HepG2 (cell line): ENCODE measurements at regions not wholly inside any gene's neighbourhood (a gene's known extent, or its start where the extent isn't known, plus 50 kb on each side); places are given as distances from the start of the nearest gene placed in this dataset.

ENCODE experiments used
- ATAC-seq: fragments of 200-7000 bp; cut with Tn5 transposase; 3 replicates; pipeline ENCODE4 v1.9.1; 2020; ENCODE audit warnings: mild to moderate bottlenecking, moderate library complexity
- BruUV-seq: library from RNA; stranded (reverse); fragments of 400-500 nt; replicated peaks from 2 replicates; lab custom pipeline; 2021; lab: Mats Ljungman, UMichigan
- CTCF ChIA-PET: fragments of 300-600 bp; formaldehyde crosslinking; extraction: SDS; loops from one replicate; lab custom pipeline; 2021; ENCODE audit warnings: low total read pairs, inconsistent platforms, low intra/inter-chr PET ratio; lab: Yijun Ruan, JAX
- POLR2A ChIA-PET: fragments of 350-600 bp; sonication (Branson Sonifier 250); formaldehyde crosslinking; loops from one replicate; lab custom pipeline; 2020; ENCODE audit warnings: antibody characterized with exemption, inconsistent platforms; lab: Yijun Ruan, JAX
- DNase-seq: peaks from one replicate; pipeline ENCODE4 v3.0.0-alpha.2; 2015; ENCODE audit warnings: low spot score
- FAIRE-seq: peaks from 3 replicates; lab custom pipeline; 2011; peaks lifted over from hg19 to GRCh38; lab: Jason Lieb, UNC
- H2AFZ ChIP-seq: one replicate; pipeline ENCODE4 v1.6.1; 2011; ENCODE audit warnings: low read length, inconsistent platforms
- H3K27ac ChIP-seq: fragments of 300-600 bp; 3 replicates; pipeline ENCODE4 v1.8.0; 2011; ENCODE audit warnings: mixed run types, mild to moderate bottlenecking, mixed read lengths, low read length, inconsistent platforms; ENCODE audit not compliant: insufficient read depth; ENCODE audit errors: extremely low read length
- H3K27me3 ChIP-seq, 2 experiments: fragments of 200-600 bp in 1 of 2; 2 replicates in 1 of 2; 3 replicates in 1 of 2; pipeline versions ENCODE4 v1.6.0 to v1.8.0; 2011; ENCODE audit warnings: low read length in 2 of 2, mild to moderate bottlenecking in 2 of 2, moderate library complexity in 2 of 2, inconsistent platforms in 1 of 2; ENCODE audit not compliant: insufficient read depth in 2 of 2, control insufficient read depth in 1 of 2
- H3K36me3 ChIP-seq, 2 experiments: fragments of 200-600 bp in 1 of 2; replicated peaks in 1 of 2; 2 replicates in 1 of 2; 3 replicates in 1 of 2; pipeline versions ENCODE4 v1.5.1 to v1.8.0; 2011; ENCODE audit warnings: low read length in 2 of 2, inconsistent platforms in 1 of 2; ENCODE audit not compliant: insufficient read depth in 2 of 2, control insufficient read depth in 1 of 2
- H3K4me1 ChIP-seq: 2 replicates; pipeline ENCODE4 v1.5.1; 2012; ENCODE audit warnings: low read length, inconsistent platforms; ENCODE audit not compliant: insufficient read depth
- H3K4me2 ChIP-seq: 2 replicates; pipeline ENCODE4 v1.6.0; 2011; ENCODE audit warnings: low read depth, low read length, inconsistent platforms
- H3K4me3 ChIP-seq, 3 experiments: fragments of 200-600 bp in 1 of 3; sonication (generic), shearing (Covaris generic) in 1 of 3; replicated peaks in 1 of 3; 2 replicates each; pipeline ENCODE4 v1.5.1; 2011 to 2016; ENCODE audit warnings: low read length in 3 of 3, inconsistent platforms in 2 of 3, low read depth in 2 of 3, mild to moderate bottlenecking in 2 of 3, control low read depth in 1 of 3, mixed read lengths in 1 of 3; ENCODE audit not compliant: insufficient read depth in 1 of 3
- H3K79me2 ChIP-seq: one replicate; pipeline ENCODE4 v1.6.1; 2011; ENCODE audit warnings: low read length, inconsistent platforms; ENCODE audit not compliant: insufficient read depth
- H3K9ac ChIP-seq: 2 replicates; pipeline ENCODE4 v1.6.0; 2011; ENCODE audit warnings: mild to moderate bottlenecking, low read depth, low read length, inconsistent platforms; ENCODE audit not compliant: insufficient read depth
- H3K9me3 ChIP-seq: 2 replicates; pipeline ENCODE4 v1.5.1; 2012; ENCODE audit warnings: mild to moderate bottlenecking, low read length
- H4K20me1 ChIP-seq: 2 replicates; pipeline ENCODE4 v1.6.0; 2011; ENCODE audit warnings: inconsistent platforms, mild to moderate bottlenecking, low read length, moderate library complexity; ENCODE audit not compliant: insufficient read depth
- ARHGAP35 ChIP-seq: sonication (generic); formaldehyde crosslinking; IDR thresholded peaks from 2 replicates; pipeline ENCODE4 v1.9.0; 2022; ENCODE audit warnings: mild to moderate bottlenecking, inconsistent platforms, moderate library complexity, missing genetic modification reagents, borderline replicate concordance
- FOXO4 ChIP-seq: sonication (generic); formaldehyde crosslinking; conservative IDR thresholded peaks from 2 replicates; pipeline ENCODE4 v1.8.1; 2023; ENCODE audit warnings: missing genetic modification reagents
- KLF16 ChIP-seq, 2 experiments: sonication (generic) in 1 of 2; formaldehyde crosslinking in 1 of 2; IDR thresholded peaks; 2 replicates each; pipeline versions ENCODE4 v1.6.1 to v1.8.0; 2016 to 2023; ENCODE audit warnings: missing genetic modification reagents in 2 of 2, missing compliant biosample characterization in 1 of 2
- MTA3 ChIP-seq: sonication (generic); formaldehyde crosslinking; IDR thresholded peaks from 2 replicates; pipeline ENCODE4 v1.4.0; 2020; ENCODE audit warnings: missing genetic modification reagents
- POLR2G ChIP-seq: fragments of 200-400 bp; formaldehyde crosslinking; IDR thresholded peaks from 2 replicates; pipeline ENCODE4 v1.6.1; 2018; ENCODE audit warnings: mild to moderate bottlenecking, low read depth, low read length, moderate library complexity
- SNAPC4 ChIP-seq: sonication (generic); formaldehyde crosslinking; IDR thresholded peaks from 2 replicates; pipeline ENCODE4 v1.4.0; 2020; ENCODE audit warnings: mild to moderate bottlenecking, missing genetic modification reagents
- ZNF235 ChIP-seq: sonication (generic); formaldehyde crosslinking; IDR thresholded peaks from 2 replicates; pipeline ENCODE4 v1.8.1; 2023; ENCODE audit warnings: mild to moderate bottlenecking, missing genetic modification reagents, borderline replicate concordance
- ZNF367 ChIP-seq: sonication (generic); formaldehyde crosslinking; IDR thresholded peaks from 2 replicates; pipeline ENCODE4 v1.4.0; 2020; ENCODE audit warnings: missing genetic modification reagents, borderline replicate concordance
- ZNF550 ChIP-seq: sonication (generic); formaldehyde crosslinking; IDR thresholded peaks from 2 replicates; pipeline ENCODE4 v1.4.0; 2020; ENCODE audit warnings: mild to moderate bottlenecking, missing genetic modification reagents, borderline replicate concordance
- WGBS: methylation state at CpG from one replicate; pipeline ENCODE4 v1.1.6; 2017; ENCODE audit warnings: low lambda C conversion rate; 5-methylcytosine and 5-hydroxymethylcytosine counted together
- in situ Hi-C: cut with HindIII; loops from 2 replicates; pipeline ENCODE4 v1.10.0; 2017; ENCODE audit warnings: low pct_unique_long_range_greater_than_20kb; ENCODE audit not compliant: extremely low pct_ligation_motif_present
- intact Hi-C: fragments of 100-400 bp; cut with micrococcal nuclease; formaldehyde crosslinking; loops from one replicate; pipeline ENCODE4 v1.10.0; 2022; ENCODE audit not compliant: unreplicated experiment
- TF ChIP-seq, protein P1 (sequence below): sonication (generic); formaldehyde crosslinking; IDR thresholded peaks from 2 replicates; pipeline ENCODE4 v1.5.0; 2020; ENCODE audit warnings: mild to moderate bottlenecking, missing genetic modification reagents, borderline replicate concordance

GRCh38 chr1:147811751-147812150 is 51.3 kb upstream of the GJA5 start:
- H2AFZ ChIP-seq, result no peak overlapping the region
- no TSS peak for BruUV-seq
- no peaks in the 10 kb centered on the region for H3K9me3 ChIP-seq
- no peak overlapping the region for H3K27ac ChIP-seq
- H3K27me3 ChIP-seq, result no peaks in the 10 kb centered on the region; a peak in 1 of 5 replicates
- no peak overlapping the region for H3K4me2 ChIP-seq
- ChIA-PET POLR2A (no interaction called here), CTCF (no interaction called here)
- peaks cover 20% of the 10 kb centered on the region for H3K4me1 ChIP-seq
- DNase-seq (no peak), ATAC-seq (no peak), FAIRE-seq (no peak)
- H3K4me3 ChIP-seq, result no peak overlapping the region
- 4% methylated on average over 3 of the region's 3 CpGs for WGBS
- no peaks in the 10 kb centered on the region for H4K20me1 ChIP-seq
- H3K79me2 ChIP-seq, result no peaks in the 10 kb centered on the region
- in situ Hi-C loops (no loop called here), intact Hi-C loops (loop anchor here (10.0 kb wide), 1 partner anchor 77 kb away; no protein-coding TSS in a partner anchor)
- H3K36me3 ChIP-seq, result no peaks in the 10 kb centered on the region
- H3K9ac ChIP-seq, result no peak overlapping the region
- no peak for TF ChIP-seq FOXO4 (CRISPR knock-in tag)
- TF ChIP-seq SNAPC4 (CRISPR knock-in tag), result no peak
- TF ChIP-seq, protein P1, sequence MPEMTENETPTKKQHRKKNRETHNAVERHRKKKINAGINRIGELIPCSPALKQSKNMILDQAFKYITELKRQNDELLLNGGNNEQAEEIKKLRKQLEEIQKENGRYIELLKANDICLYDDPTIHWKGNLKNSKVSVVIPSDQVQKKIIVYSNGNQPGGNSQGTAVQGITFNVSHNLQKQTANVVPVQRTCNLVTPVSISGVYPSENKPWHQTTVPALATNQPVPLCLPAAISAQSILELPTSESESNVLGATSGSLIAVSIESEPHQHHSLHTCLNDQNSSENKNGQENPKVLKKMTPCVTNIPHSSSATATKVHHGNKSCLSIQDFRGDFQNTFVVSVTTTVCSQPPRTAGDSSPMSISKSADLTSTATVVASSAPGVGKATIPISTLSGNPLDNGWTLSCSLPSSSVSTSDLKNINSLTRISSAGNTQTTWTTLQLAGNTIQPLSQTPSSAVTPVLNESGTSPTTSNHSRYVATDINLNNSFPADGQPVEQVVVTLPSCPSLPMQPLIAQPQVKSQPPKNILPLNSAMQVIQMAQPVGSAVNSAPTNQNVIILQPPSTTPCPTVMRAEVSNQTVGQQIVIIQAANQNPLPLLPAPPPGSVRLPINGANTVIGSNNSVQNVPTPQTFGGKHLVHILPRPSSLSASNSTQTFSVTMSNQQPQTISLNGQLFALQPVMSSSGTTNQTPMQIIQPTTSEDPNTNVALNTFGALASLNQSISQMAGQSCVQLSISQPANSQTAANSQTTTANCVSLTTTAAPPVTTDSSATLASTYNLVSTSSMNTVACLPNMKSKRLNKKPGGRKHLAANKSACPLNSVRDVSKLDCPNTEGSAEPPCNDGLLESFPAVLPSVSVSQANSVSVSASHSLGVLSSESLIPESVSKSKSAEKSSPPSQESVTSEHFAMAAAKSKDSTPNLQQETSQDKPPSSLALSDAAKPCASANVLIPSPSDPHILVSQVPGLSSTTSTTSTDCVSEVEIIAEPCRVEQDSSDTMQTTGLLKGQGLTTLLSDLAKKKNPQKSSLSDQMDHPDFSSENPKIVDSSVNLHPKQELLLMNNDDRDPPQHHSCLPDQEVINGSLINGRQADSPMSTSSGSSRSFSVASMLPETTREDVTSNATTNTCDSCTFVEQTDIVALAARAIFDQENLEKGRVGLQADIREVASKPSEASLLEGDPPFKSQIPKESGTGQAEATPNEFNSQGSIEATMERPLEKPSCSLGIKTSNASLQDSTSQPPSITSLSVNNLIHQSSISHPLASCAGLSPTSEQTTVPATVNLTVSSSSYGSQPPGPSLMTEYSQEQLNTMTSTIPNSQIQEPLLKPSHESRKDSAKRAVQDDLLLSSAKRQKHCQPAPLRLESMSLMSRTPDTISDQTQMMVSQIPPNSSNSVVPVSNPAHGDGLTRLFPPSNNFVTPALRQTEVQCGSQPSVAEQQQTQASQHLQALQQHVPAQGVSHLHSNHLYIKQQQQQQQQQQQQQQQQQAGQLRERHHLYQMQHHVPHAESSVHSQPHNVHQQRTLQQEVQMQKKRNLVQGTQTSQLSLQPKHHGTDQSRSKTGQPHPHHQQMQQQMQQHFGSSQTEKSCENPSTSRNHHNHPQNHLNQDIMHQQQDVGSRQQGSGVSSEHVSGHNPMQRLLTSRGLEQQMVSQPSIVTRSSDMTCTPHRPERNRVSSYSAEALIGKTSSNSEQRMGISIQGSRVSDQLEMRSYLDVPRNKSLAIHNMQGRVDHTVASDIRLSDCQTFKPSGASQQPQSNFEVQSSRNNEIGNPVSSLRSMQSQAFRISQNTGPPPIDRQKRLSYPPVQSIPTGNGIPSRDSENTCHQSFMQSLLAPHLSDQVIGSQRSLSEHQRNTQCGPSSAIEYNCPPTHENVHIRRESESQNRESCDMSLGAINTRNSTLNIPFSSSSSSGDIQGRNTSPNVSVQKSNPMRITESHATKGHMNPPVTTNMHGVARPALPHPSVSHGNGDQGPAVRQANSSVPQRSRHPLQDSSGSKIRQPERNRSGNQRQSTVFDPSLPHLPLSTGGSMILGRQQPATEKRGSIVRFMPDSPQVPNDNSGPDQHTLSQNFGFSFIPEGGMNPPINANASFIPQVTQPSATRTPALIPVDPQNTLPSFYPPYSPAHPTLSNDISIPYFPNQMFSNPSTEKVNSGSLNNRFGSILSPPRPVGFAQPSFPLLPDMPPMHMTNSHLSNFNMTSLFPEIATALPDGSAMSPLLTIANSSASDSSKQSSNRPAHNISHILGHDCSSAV (CRISPR knock-in tag), result no peak
- no peak for TF ChIP-seq ZNF235 (CRISPR knock-in tag)
- no peak for TF ChIP-seq MTA3
- TF ChIP-seq POLR2G, result no peak
- no peak for TF ChIP-seq ARHGAP35 (CRISPR knock-in tag)
- no peak for TF ChIP-seq ZNF367 (CRISPR knock-in tag)
- TF ChIP-seq ZNF550 (CRISPR knock-in tag), result no peak
- no peak for TF ChIP-seq KLF16 (CRISPR knock-in tag; IDR thresholded peaks at IDR 0.05)
